IMR-90 (cell line): ENCODE measurements at regions not wholly inside any gene's neighbourhood (a gene's known extent, or its start where the extent isn't known, plus 50 kb on each side); places are given as distances from the start of the nearest gene placed in this dataset.

Source experiments
- ATAC-seq: fragments of 200-7000 bp; cut with Tn5 transposase; 2 replicates; pipeline ENCODE4 v1.9.1; 2020; ENCODE audit warnings: low read depth, mild to moderate bottlenecking, moderate library complexity
- BruUV-seq: library from RNA; stranded (reverse); fragments of 400-500 nt; replicated peaks from 2 replicates; lab custom pipeline; 2021; lab: Mats Ljungman, UMichigan
- CTCF ChIA-PET: fragments of 300-600 bp; formaldehyde crosslinking; extraction: SDS; loops from one replicate; lab custom pipeline; 2021; ENCODE audit warnings: antibody characterized with exemption; lab: Yijun Ruan, JAX
- POLR2A ChIA-PET: fragments of 300-600 bp; sonication (Branson Sonifier 250); formaldehyde crosslinking; loops from one replicate; lab custom pipeline; 2022; ENCODE audit warnings: antibody characterized with exemption; ENCODE audit not compliant: unreplicated experiment; lab: Charles Lee
- DNase-seq: peaks from one replicate; pipeline ENCODE4 v3.0.0; 2013
- H2AFZ ChIP-seq: replicated peaks from 2 replicates; pipeline ENCODE3; 2013; ENCODE audit warnings: low read length, mild to moderate bottlenecking; ENCODE audit not compliant: poor library complexity
- H2AK5ac ChIP-seq: 2 replicates; pipeline ENCODE4 v1.6.1; 2013; ENCODE audit warnings: low read depth, low read length, inconsistent platforms
- H2AK9ac ChIP-seq: replicated peaks from 2 replicates; pipeline ENCODE3; 2013; ENCODE audit warnings: mild to moderate bottlenecking, low read depth, low read length, moderate library complexity; ENCODE audit not compliant: poor library complexity
- H2BK120ac ChIP-seq: 2 replicates; pipeline ENCODE4 v1.6.1; 2013; ENCODE audit warnings: low read depth, low read length, inconsistent platforms
- H2BK15ac ChIP-seq: 3 replicates; pipeline ENCODE4 v1.6.1; 2013; ENCODE audit warnings: low read depth, low read length, inconsistent platforms
- H2BK20ac ChIP-seq: 2 replicates; pipeline ENCODE4 v1.6.1; 2013; ENCODE audit warnings: low read depth, mild to moderate bottlenecking, inconsistent platforms, low read length, moderate library complexity
- H2BK5ac ChIP-seq: 2 replicates; pipeline ENCODE4 v1.6.1; 2013; ENCODE audit warnings: mild to moderate bottlenecking, low read depth, low read length, inconsistent platforms; ENCODE audit not compliant: poor library complexity, severe bottlenecking
- H3K14ac ChIP-seq: replicated peaks from 2 replicates; pipeline ENCODE4 v1.6.1; 2013; ENCODE audit warnings: low read depth, low read length, inconsistent platforms
- H3K18ac ChIP-seq: 2 replicates; pipeline ENCODE4 v1.6.1; 2013; ENCODE audit warnings: low read depth, low read length, control low read depth
- H3K23ac ChIP-seq: 2 replicates; pipeline ENCODE4 v1.6.1; 2013; ENCODE audit warnings: low read depth, low read length, inconsistent platforms
- H3K27ac ChIP-seq: 2 replicates; pipeline ENCODE4 v1.5.1; 2013; ENCODE audit warnings: mild to moderate bottlenecking, control low read depth, low read length; ENCODE audit not compliant: insufficient read depth
- H3K27me3 ChIP-seq: 2 replicates; pipeline ENCODE4 v1.6.1; 2013; ENCODE audit warnings: low read length; ENCODE audit not compliant: control insufficient read depth, insufficient read depth
- H3K36me3 ChIP-seq: 2 replicates; pipeline ENCODE4 v1.6.1; 2013; ENCODE audit warnings: low read length, mixed read lengths; ENCODE audit not compliant: control insufficient read depth, insufficient read depth
- H3K4ac ChIP-seq: 2 replicates; pipeline ENCODE4 v1.6.1; 2013; ENCODE audit warnings: low read depth, low read length, inconsistent platforms
- H3K4me1 ChIP-seq: 2 replicates; pipeline ENCODE4 v1.6.1; 2013; ENCODE audit warnings: low read length, mixed read lengths; ENCODE audit not compliant: control insufficient read depth, insufficient read depth
- H3K4me2 ChIP-seq: 2 replicates; pipeline ENCODE4 v1.6.1; 2013; ENCODE audit warnings: low read depth, mild to moderate bottlenecking, control low read depth, low read length, moderate library complexity
- H3K4me3 ChIP-seq: 2 replicates; pipeline ENCODE4 v1.5.1; 2013; ENCODE audit warnings: low read depth, mild to moderate bottlenecking, control low read depth, low read length, moderate library complexity; ENCODE audit not compliant: insufficient read depth
- H3K56ac ChIP-seq: 2 replicates; pipeline ENCODE4 v1.6.1; 2013; ENCODE audit warnings: low read length, inconsistent platforms; ENCODE audit not compliant: insufficient read depth; ENCODE audit errors: extremely low read depth
- H3K79me1 ChIP-seq, 2 experiments: 2 replicates each; pipeline ENCODE4 v1.6.1; 2013; ENCODE audit warnings: low read length in 2 of 2, inconsistent platforms in 1 of 2, low read depth in 1 of 2
- H3K9ac ChIP-seq: 2 replicates; pipeline ENCODE4 v1.6.1; 2013; ENCODE audit warnings: low read depth, low read length, control low read depth
- H3K9me1 ChIP-seq: 2 replicates; pipeline ENCODE4 v1.6.1; 2013; ENCODE audit warnings: low read length, inconsistent platforms; ENCODE audit not compliant: insufficient read depth
- H3K9me3 ChIP-seq: 2 replicates; pipeline ENCODE4 v1.6.1; 2013; ENCODE audit warnings: low read length; ENCODE audit not compliant: control insufficient read depth, insufficient read depth
- H4K20me1 ChIP-seq: 2 replicates; pipeline ENCODE4 v1.6.1; 2013; ENCODE audit warnings: low read length, inconsistent platforms; ENCODE audit not compliant: insufficient read depth
- H4K5ac ChIP-seq: 2 replicates; pipeline ENCODE4 v1.6.1; 2013; ENCODE audit warnings: mild to moderate bottlenecking, low read depth, low read length, control low read depth
- H4K8ac ChIP-seq, 2 experiments: 2 replicates each; pipeline ENCODE4 v1.6.1; 2013; ENCODE audit warnings: low read depth in 2 of 2, low read length in 2 of 2, control low read depth in 1 of 2, inconsistent platforms in 1 of 2
- H4K91ac ChIP-seq: 2 replicates; pipeline ENCODE4 v1.6.1; 2013; ENCODE audit warnings: low read depth, low read length, inconsistent platforms; ENCODE audit not compliant: insufficient read depth
- BHLHE40 ChIP-seq: fragments of 150-350 bp; IDR thresholded peaks from 2 replicates; pipeline ENCODE4 v1.6.1; 2016; ENCODE audit warnings: mild to moderate bottlenecking, low read depth, low read length
- CEBPB ChIP-seq: IDR thresholded peaks from 2 replicates; pipeline ENCODE4 v1.6.1; 2012; ENCODE audit warnings: low read depth, low read length, improper control_type of control experiment
- CHD1 ChIP-seq: IDR thresholded peaks from 2 replicates; pipeline ENCODE4 v1.6.1; 2012; ENCODE audit warnings: low read depth, low read length, improper control_type of control experiment
- CTCF ChIP-seq: conservative IDR thresholded peaks from 2 replicates; pipeline ENCODE4 v1.5.1; 2012; ENCODE audit warnings: mild to moderate bottlenecking, low read depth, low read length, improper control_type of control experiment
- ELK1 ChIP-seq: fragments of 150-350 bp; IDR thresholded peaks from 2 replicates; pipeline ENCODE4 v1.6.1; 2016; ENCODE audit warnings: low read depth, mild to moderate bottlenecking, low read length, moderate library complexity, borderline replicate concordance
- FOS ChIP-seq: fragments of 150-350 bp; IDR thresholded peaks from 2 replicates; pipeline ENCODE4 v1.6.1; 2016; ENCODE audit warnings: low read depth, low read length
- MAFK ChIP-seq: IDR thresholded peaks from 2 replicates; pipeline ENCODE4 v1.6.1; 2012; ENCODE audit warnings: low read depth, low read length, improper control_type of control experiment
- MAZ ChIP-seq: IDR thresholded peaks from 2 replicates; pipeline ENCODE4 v1.6.1; 2012; ENCODE audit warnings: low read depth, mild to moderate bottlenecking, low read length, improper control_type of control experiment, moderate library complexity, borderline replicate concordance
- MXI1 ChIP-seq: IDR thresholded peaks from 2 replicates; pipeline ENCODE4 v1.6.1; 2012; ENCODE audit warnings: low read depth, mild to moderate bottlenecking, low read length, moderate library complexity, borderline replicate concordance
- NFE2L2 ChIP-seq: fragments of 150-350 bp; IDR thresholded peaks from 2 replicates; pipeline ENCODE4 v1.6.1; 2016; ENCODE audit warnings: low read depth, mild to moderate bottlenecking, low read length
- POLR2A ChIP-seq: IDR thresholded peaks from 2 replicates; pipeline ENCODE4 v1.6.1; 2012; ENCODE audit warnings: mild to moderate bottlenecking, low read depth, low read length
- RAD21 ChIP-seq: IDR thresholded peaks from 2 replicates; pipeline ENCODE4 v1.6.1; 2012; ENCODE audit warnings: low read length, improper control_type of control experiment
- RCOR1 ChIP-seq: IDR thresholded peaks from 2 replicates; pipeline ENCODE4 v1.6.1; 2012; ENCODE audit warnings: mild to moderate bottlenecking, low read length, improper control_type of control experiment; ENCODE audit not compliant: insufficient replicate concordance
- RFX5 ChIP-seq: IDR thresholded peaks from 2 replicates; pipeline ENCODE4 v1.8.0; 2012; ENCODE audit warnings: low read depth, mild to moderate bottlenecking, low read length, moderate library complexity
- SMC3 ChIP-seq: fragments of 150-350 bp; IDR thresholded peaks from 2 replicates; pipeline ENCODE4 v1.6.1; 2016; ENCODE audit warnings: low read depth, mild to moderate bottlenecking, antibody characterized with exemption, low read length, moderate library complexity
- USF2 ChIP-seq: fragments of 150-350 bp; IDR thresholded peaks from 2 replicates; pipeline ENCODE4 v1.6.1; 2017; ENCODE audit warnings: mild to moderate bottlenecking, antibody characterized with exemption, low read length, low read depth
- WGBS, 2 experiments: methylation state at CpG; one replicate each; pipeline versions ENCODE4 v1.1.5 to v1.1.7; 2013; ENCODE audit warnings: missing lambda C conversion rate in 2 of 2; ENCODE audit not compliant: insufficient read length in 1 of 2; ENCODE audit errors: extremely low coverage in 2 of 2; 5-methylcytosine and 5-hydroxymethylcytosine counted together
- dilution Hi-C: fragments of 300-500 bp; cut with HindIII; formaldehyde crosslinking; loops from one replicate; pipeline ENCODE4 v1.14.3; 2018; ENCODE audit warnings: low sequenced_read_pairs; ENCODE audit not compliant: unreplicated experiment
- in situ Hi-C: fragments of 300-500 bp; cut with MboI; formaldehyde crosslinking; loops from 3 replicates; pipeline ENCODE4 v1.14.3; 2019; ENCODE audit warnings: low sequenced_read_pairs, inconsistent platforms, mixed read lengths
- intact Hi-C: fragments of 100-400 bp; cut with micrococcal nuclease; formaldehyde crosslinking; loops from 2 replicates; pipeline ENCODE4 v1.10.0; 2022

- H3K4ac ChIP-seq = no peak overlapping the region
- H4K91ac ChIP-seq = no peak overlapping the region
- no peak overlapping the region for H2AFZ ChIP-seq
- H2BK15ac ChIP-seq = no peak overlapping the region
- DNase-seq (no peak), ATAC-seq (no peak)
- H2BK120ac ChIP-seq = no peak overlapping the region
- dilution Hi-C loops = no loop called here
- no peaks in the 10 kb centered on the region for H3K9me1 ChIP-seq
- no peaks in the 10 kb centered on the region for H4K20me1 ChIP-seq
- H2BK5ac ChIP-seq = no peak overlapping the region
- H3K27ac ChIP-seq = no peak overlapping the region
- H3K4me1 ChIP-seq = no peaks in the 10 kb centered on the region
- H4K8ac ChIP-seq = no peak overlapping the region
- H3K27me3 ChIP-seq = no peaks in the 10 kb centered on the region
- ChIA-PET CTCF (no interaction called here), POLR2A (no interaction called here)
- no peak overlapping the region for H3K23ac ChIP-seq
- H4K5ac ChIP-seq = no peak overlapping the region
- no peaks in the 10 kb centered on the region for H3K36me3 ChIP-seq
- no peak overlapping the region for H3K4me3 ChIP-seq
- H2AK5ac ChIP-seq = no peak overlapping the region
- H3K9ac ChIP-seq = no peak overlapping the region
- no peak overlapping the region for H3K14ac ChIP-seq
- no peak overlapping the region for H3K18ac ChIP-seq
- intact Hi-C loops = no loop called here
- no TSS peak for BruUV-seq
- no peak overlapping the region for H3K56ac ChIP-seq
- H3K4me2 ChIP-seq = no peak overlapping the region
- WGBS, 2 experiments = 83% methylated on average over 1 of the region's 3 CpGs; no CpG with 5 or more reads in 1 of the 2 experiments
- TF ChIP-seq POLR2A (no peak), CTCF (no peak), MAFK (no peak), RCOR1 (no peak), NFE2L2 (no peak), MAZ (no peak), CEBPB (no peak), FOS (no peak), USF2 (no peak), ELK1 (no peak), RAD21 (no peak), RFX5 (no peak), BHLHE40 (no peak), SMC3 (no peak), MXI1 (no peak), CHD1 (no peak)
- H2BK20ac ChIP-seq = no peak overlapping the region
- in situ Hi-C loops = no loop called here
- no peaks in the 10 kb centered on the region for H3K9me3 ChIP-seq
- no peak overlapping the region for H2AK9ac ChIP-seq
- H3K79me1 ChIP-seq = no peaks in the 10 kb centered on the region
Observed at GRCh38 chr6:141843178-141843834, 289.4 kb upstream of the GJE1 start.
